SK-N-SH (cell line): ENCODE measurements at regions not wholly inside any gene's neighbourhood (a gene's known extent, or its start where the extent isn't known, plus 50 kb on each side); places are given as distances from the start of the nearest gene placed in this dataset.

ENCODE experiments used
- CTCF ChIA-PET: fragments of 300-600, 350-600 bp; formaldehyde crosslinking; extraction: SDS; loops from one replicate; lab custom pipeline; 2021; lab: Yijun Ruan, JAX
- POLR2A ChIA-PET: fragments of 350-600 bp; sonication (Branson Sonifier 250); formaldehyde crosslinking; extraction: SDS; loops from one replicate; lab custom pipeline; 2020; ENCODE audit warnings: antibody characterized with exemption, inconsistent platforms; lab: Yijun Ruan, JAX
- DNase-seq: peaks from one replicate; pipeline ENCODE4 v3.0.0; 2012
- H2AFZ ChIP-seq: fragments of 200-600 bp; sonication (generic); 2 replicates; pipeline ENCODE4 v1.8.1; 2016; ENCODE audit warnings: antibody characterized with exemption, mild to moderate bottlenecking, low read depth
- H3F3A ChIP-seq: fragments of 200-600 bp; sonication (generic); replicated peaks from 2 replicates; pipeline ENCODE3; 2016; ENCODE audit warnings: antibody characterized with exemption, mild to moderate bottlenecking; ENCODE audit not compliant: insufficient read depth
- H3K27ac ChIP-seq, 2 experiments: fragments of 200-500 bp in 1 of 2; fragments of 200-600 bp in 1 of 2; sonication (Bioruptor generic) in 1 of 2; sonication (generic), shearing (Covaris generic) in 1 of 2; 2 replicates each; pipeline versions ENCODE4 v1.5.1 to v1.6.1; 2014 to 2016; ENCODE audit warnings: low read depth in 2 of 2, inconsistent platforms in 1 of 2, low read length in 1 of 2, mild to moderate bottlenecking in 1 of 2, mixed read lengths in 1 of 2
- H3K27me3 ChIP-seq: fragments of 200-600 bp; sonication (generic), shearing (Covaris generic); 2 replicates; pipeline ENCODE4 v1.6.1; 2016; ENCODE audit warnings: mixed run types; ENCODE audit not compliant: insufficient read depth
- H3K36me3 ChIP-seq, 2 experiments: fragments of 200-500 bp in 1 of 2; fragments of 200-600 bp in 1 of 2; sonication (Bioruptor generic) in 1 of 2; sonication (generic) in 1 of 2; replicated peaks in 1 of 2; 2 replicates each; pipeline versions ENCODE3 to v1.5.1; 2014 to 2016; ENCODE audit warnings: low read length in 1 of 2, mild to moderate bottlenecking in 1 of 2; ENCODE audit not compliant: insufficient read depth in 2 of 2, control insufficient read depth in 1 of 2
- H3K4me1 ChIP-seq, 2 experiments: fragments of 200-500 bp in 1 of 2; fragments of 200-600 bp in 1 of 2; sonication (Bioruptor generic) in 1 of 2; sonication (generic), shearing (Covaris generic) in 1 of 2; 2 replicates each; pipeline versions ENCODE4 v1.5.1 to v1.6.1; 2014 to 2016; ENCODE audit warnings: low read depth in 1 of 2, low read length in 1 of 2, mixed run types in 1 of 2; ENCODE audit not compliant: insufficient read depth in 2 of 2, control insufficient read depth in 1 of 2
- H3K4me2 ChIP-seq: fragments of 200-600 bp; sonication (generic), shearing (Covaris generic); 2 replicates; pipeline ENCODE4 v1.6.1; 2017; ENCODE audit warnings: mixed run types
- H3K4me3 ChIP-seq, 2 experiments: fragments of 200-500 bp in 1 of 2; fragments of 200-600 bp in 1 of 2; sonication (Bioruptor generic) in 1 of 2; sonication (generic), shearing (Covaris generic) in 1 of 2; 2 replicates each; pipeline versions ENCODE4 v1.5.1 to v1.8.1; 2014 to 2016; ENCODE audit warnings: low read depth in 2 of 2, inconsistent platforms in 1 of 2, low read length in 1 of 2, mild to moderate bottlenecking in 1 of 2, mixed read lengths in 1 of 2, moderate library complexity in 1 of 2
- H3K79me2 ChIP-seq: fragments of 200-600 bp; sonication (generic); 2 replicates; pipeline ENCODE4 v1.8.1; 2017; ENCODE audit warnings: mild to moderate bottlenecking; ENCODE audit not compliant: insufficient read depth
- H3K9ac ChIP-seq: fragments of 200-600 bp; sonication (generic); 2 replicates; pipeline ENCODE4 v1.6.1; 2017; ENCODE audit warnings: mixed run types
- H3K9me2 ChIP-seq: fragments of 200-600 bp; sonication (generic); 2 replicates; pipeline ENCODE4 v1.6.1; 2017; ENCODE audit warnings: mixed run types
- H3K9me3 ChIP-seq: fragments of 200-600 bp; sonication (generic); 2 replicates; pipeline ENCODE4 v1.6.1; 2017; ENCODE audit warnings: mixed run types, mild to moderate bottlenecking, moderate library complexity
- H4K20me1 ChIP-seq: fragments of 200-600 bp; sonication (generic); 2 replicates; pipeline ENCODE4 v1.6.1; 2017; ENCODE audit warnings: mild to moderate bottlenecking, mixed run types; ENCODE audit not compliant: insufficient read depth
- ELF1 ChIP-seq: IDR thresholded peaks from 2 replicates; pipeline ENCODE4 v1.4.0; 2012
- EZH2phosphoT487 ChIP-seq: fragments of 200-600 bp; sonication (generic); IDR thresholded peaks from 2 replicates; pipeline ENCODE4 v1.6.1; 2017; ENCODE audit warnings: low read depth, mixed run types, mild to moderate bottlenecking, antibody characterized with exemption, moderate library complexity, borderline replicate concordance
- FOXJ3 ChIP-seq: sonication (generic); formaldehyde crosslinking; IDR thresholded peaks from 2 replicates; pipeline ENCODE4 v1.5.1; 2020; ENCODE audit warnings: mild to moderate bottlenecking, missing genetic modification reagents
- GABPA ChIP-seq: IDR thresholded peaks from 2 replicates; pipeline ENCODE4 v1.4.0; 2012; ENCODE audit warnings: low read depth, mild to moderate bottlenecking
- GATA2 ChIP-seq: sonication (generic); formaldehyde crosslinking; IDR thresholded peaks from 2 replicates; pipeline ENCODE4 v1.5.0; 2020; ENCODE audit warnings: mild to moderate bottlenecking, missing genetic modification reagents
- JUND ChIP-seq: IDR thresholded peaks from 2 replicates; pipeline ENCODE4 v1.4.0; 2012
- NFIC ChIP-seq: IDR thresholded peaks from 2 replicates; pipeline ENCODE4 v1.4.0; 2012; ENCODE audit warnings: borderline replicate concordance
- PBX3 ChIP-seq: IDR thresholded peaks from 2 replicates; pipeline ENCODE4; 2012
- POLR2AphosphoS5 ChIP-seq: IDR thresholded peaks from 2 replicates; pipeline ENCODE4 v1.6.1; 2012; ENCODE audit warnings: low read depth, low read length
- RCOR1 ChIP-seq: fragments of 150-350 bp; IDR thresholded peaks from 2 replicates; pipeline ENCODE4 v1.6.1; 2017; ENCODE audit warnings: antibody characterized with exemption, low read length
- REST ChIP-seq: IDR thresholded peaks from 2 replicates; pipeline ENCODE4 v1.6.1; 2012; ENCODE audit warnings: mild to moderate bottlenecking, low read depth, low read length, moderate library complexity
- SIN3A ChIP-seq: IDR thresholded peaks from 2 replicates; pipeline ENCODE4 v1.6.1; 2012; ENCODE audit warnings: low read depth, mild to moderate bottlenecking, low read length, moderate library complexity, borderline replicate concordance
- SMC3 ChIP-seq: IDR thresholded peaks from 2 replicates; pipeline ENCODE4 v1.6.1; 2012; ENCODE audit warnings: low read depth, low read length, improper control_type of control experiment
- TAF1 ChIP-seq: IDR thresholded peaks from 2 replicates; pipeline ENCODE4 v1.6.1; 2012; ENCODE audit warnings: low read depth, mild to moderate bottlenecking, low read length, moderate library complexity, borderline replicate concordance
- USF2 ChIP-seq: fragments of 150-350 bp; IDR thresholded peaks from 2 replicates; pipeline ENCODE4 v1.6.1; 2017; ENCODE audit warnings: antibody characterized with exemption, low read length, low read depth, borderline replicate concordance
- YY1 ChIP-seq: IDR thresholded peaks from 2 replicates; pipeline ENCODE4 v1.4.0; 2012; ENCODE audit warnings: low read depth, mild to moderate bottlenecking
- WGBS: methylation state at CpG from one replicate; pipeline ENCODE4 v1.1.6; 2017; ENCODE audit warnings: low lambda C conversion rate; 5-methylcytosine and 5-hydroxymethylcytosine counted together

- Histone ChIP-seq H3F3A (peaks cover 26% of the 10 kb centered on the region), H3K79me2 (no peaks in the 10 kb centered on the region), H3K9me3 (no peaks in the 10 kb centered on the region), H3K4me2 (no peak overlapping the region), H2AFZ (no peak overlapping the region), H3K27me3 (no peaks in the 10 kb centered on the region), H3K27ac (no peak overlapping the region), H3K9ac (no peak overlapping the region), H3K36me3 (no peaks in the 10 kb centered on the region), H3K9me2 (no peaks in the 10 kb centered on the region), H3K4me1 (peaks cover 0 to 26% of the 10 kb centered on the region in 2 experiments; a peak in 3 of 4 replicates), H4K20me1 (no peaks in the 10 kb centered on the region), H3K4me3 (no peak overlapping the region)
- DNase-seq = no peak
- POLR2A ChIA-PET = no interaction called here
- no peak for TF ChIP-seq SMC3
- CTCF ChIA-PET = interaction anchor here (1.4 kb wide), 1 partner anchor 55 kb away, joined by 3 read pairs; no protein-coding TSS in a partner anchor
- WGBS = 59% methylated on average over 3 of the region's 3 CpGs
These were observed 109.2 kb upstream of the CAV2 start for GRCh38 chr7:116390363-116390762.

- peak overlapping the region in 1 of 2 experiments; percentile 2; a peak in 1 of 4 replicates for H3K27ac ChIP-seq
- no peak for TF ChIP-seq NFIC
- TF ChIP-seq RCOR1 = no peak
- no peak for TF ChIP-seq GATA2 (CRISPR knock-in tag)
- TF ChIP-seq TAF1 = no peak
- no peak for TF ChIP-seq FOXJ3 (CRISPR knock-in tag)
- no peak for TF ChIP-seq REST
- no peak for TF ChIP-seq EZH2phosphoT487
- TF ChIP-seq SIN3A = no peak
- no peak for TF ChIP-seq YY1
- TF ChIP-seq SMC3 = no peak
- TF ChIP-seq POLR2AphosphoS5 = no peak
- no peak for TF ChIP-seq GABPA
- TF ChIP-seq PBX3 = no peak
- no peak for TF ChIP-seq USF2
- no peak for TF ChIP-seq ELF1
- TF ChIP-seq JUND = no peak
- H3K79me2 ChIP-seq = no peaks in the 10 kb centered on the region
- H3K36me3 ChIP-seq = no peaks in the 10 kb centered on the region
- no peak overlapping the region for H3K4me3 ChIP-seq
- no peak overlapping the region for H3K9ac ChIP-seq
- H3K4me2 ChIP-seq = no peak overlapping the region
- no peak for DNase-seq
- ChIA-PET POLR2A (no interaction called here), CTCF (no interaction called here)
- peaks cover 32% of the 10 kb centered on the region for H3F3A ChIP-seq
- H2AFZ ChIP-seq = peak overlapping the region; percentile 60; the same call in 1 of the 2 replicates
- no peaks in the 10 kb centered on the region for H3K9me3 ChIP-seq
- H3K9me2 ChIP-seq = no peaks in the 10 kb centered on the region
- no peaks in the 10 kb centered on the region for H4K20me1 ChIP-seq
- H3K4me1 ChIP-seq = peaks cover 0 to 26% of the 10 kb centered on the region in 2 experiments; a peak in 3 of 4 replicates
- no peaks in the 10 kb centered on the region for H3K27me3 ChIP-seq
These were observed 106.7 kb upstream of the CAV2 start for GRCh38 chr7:116392806-116393205.
